ENCODE measurements at regions not wholly inside any gene's neighbourhood (a gene's known extent, or its start where the extent isn't known, plus 50 kb on each side); places are given as distances from the start of the nearest gene placed in this dataset.

GRCh38 chr11:134662629-134663360 is 250.8 kb upstream of the B3GAT1 start:
- no peak for DNase-seq (ENCODE audit: extremely low read depth, low read depth)
- TF ChIP-seq, protein P1, sequence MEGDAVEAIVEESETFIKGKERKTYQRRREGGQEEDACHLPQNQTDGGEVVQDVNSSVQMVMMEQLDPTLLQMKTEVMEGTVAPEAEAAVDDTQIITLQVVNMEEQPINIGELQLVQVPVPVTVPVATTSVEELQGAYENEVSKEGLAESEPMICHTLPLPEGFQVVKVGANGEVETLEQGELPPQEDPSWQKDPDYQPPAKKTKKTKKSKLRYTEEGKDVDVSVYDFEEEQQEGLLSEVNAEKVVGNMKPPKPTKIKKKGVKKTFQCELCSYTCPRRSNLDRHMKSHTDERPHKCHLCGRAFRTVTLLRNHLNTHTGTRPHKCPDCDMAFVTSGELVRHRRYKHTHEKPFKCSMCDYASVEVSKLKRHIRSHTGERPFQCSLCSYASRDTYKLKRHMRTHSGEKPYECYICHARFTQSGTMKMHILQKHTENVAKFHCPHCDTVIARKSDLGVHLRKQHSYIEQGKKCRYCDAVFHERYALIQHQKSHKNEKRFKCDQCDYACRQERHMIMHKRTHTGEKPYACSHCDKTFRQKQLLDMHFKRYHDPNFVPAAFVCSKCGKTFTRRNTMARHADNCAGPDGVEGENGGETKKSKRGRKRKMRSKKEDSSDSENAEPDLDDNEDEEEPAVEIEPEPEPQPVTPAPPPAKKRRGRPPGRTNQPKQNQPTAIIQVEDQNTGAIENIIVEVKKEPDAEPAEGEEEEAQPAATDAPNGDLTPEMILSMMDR (IDR thresholded peaks at IDR 0.05; ENCODE audit: low read depth, low read length, missing control alignments) = no peak
- no peak overlapping the region for H3K4me3 ChIP-seq (replicated peaks; ENCODE audit: low read depth, low read length)

DNA sequence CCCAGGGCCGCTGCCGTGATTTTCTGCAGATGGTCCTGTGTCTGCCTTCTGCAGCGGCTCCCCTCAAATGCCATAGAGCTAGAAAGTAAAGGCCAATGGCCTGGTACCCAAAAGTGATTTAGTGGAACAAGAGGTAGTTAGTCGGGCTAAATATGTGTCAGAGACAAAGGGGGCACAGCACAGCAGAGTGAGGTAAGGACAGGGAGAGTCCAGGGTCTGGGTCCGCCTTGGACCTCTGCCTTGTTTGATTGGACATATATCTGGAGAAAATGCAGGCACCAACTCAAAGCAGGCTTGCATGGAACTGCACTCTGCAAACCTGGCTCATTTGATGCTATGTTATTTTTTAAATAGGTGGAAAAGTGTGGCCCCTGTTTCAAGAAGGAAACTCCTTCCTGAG is 249.6 kb upstream of the B3GAT1 start:
- no peak overlapping the region for H3K4me3 ChIP-seq (replicated peaks; ENCODE audit: low read depth, low read length)
- no peak for DNase-seq (ENCODE audit: extremely low read depth, low read depth)
- TF ChIP-seq, protein P1 (IDR thresholded peaks at IDR 0.05; ENCODE audit: low read depth, low read length, missing control alignments) = no peak

GRCh38 chr11:134660416-134660815 is 248.4 kb upstream of the B3GAT1 start:
- DNase-seq (ENCODE audit: extremely low read depth, low read depth) = no peak
- TF ChIP-seq, protein P1 (IDR thresholded peaks at IDR 0.05; ENCODE audit: low read depth, low read length, missing control alignments) = no peak

GRCh38 chr11:134659882-134660281 is 247.8 kb upstream of the B3GAT1 start:
- TF ChIP-seq, protein P1 (IDR thresholded peaks at IDR 0.05; ENCODE audit: low read depth, low read length, missing control alignments) = no peak
- DNase-seq (ENCODE audit: extremely low read depth, low read depth) = no peak
- H3K4me3 ChIP-seq (replicated peaks; ENCODE audit: low read depth, low read length) = no peak overlapping the region

More at GRCh38 chr11:134660416-134660815, 248.4 kb upstream of the B3GAT1 start:
- no peak overlapping the region for H3K4me3 ChIP-seq (replicated peaks; ENCODE audit: low read depth, low read length)

DNA sequence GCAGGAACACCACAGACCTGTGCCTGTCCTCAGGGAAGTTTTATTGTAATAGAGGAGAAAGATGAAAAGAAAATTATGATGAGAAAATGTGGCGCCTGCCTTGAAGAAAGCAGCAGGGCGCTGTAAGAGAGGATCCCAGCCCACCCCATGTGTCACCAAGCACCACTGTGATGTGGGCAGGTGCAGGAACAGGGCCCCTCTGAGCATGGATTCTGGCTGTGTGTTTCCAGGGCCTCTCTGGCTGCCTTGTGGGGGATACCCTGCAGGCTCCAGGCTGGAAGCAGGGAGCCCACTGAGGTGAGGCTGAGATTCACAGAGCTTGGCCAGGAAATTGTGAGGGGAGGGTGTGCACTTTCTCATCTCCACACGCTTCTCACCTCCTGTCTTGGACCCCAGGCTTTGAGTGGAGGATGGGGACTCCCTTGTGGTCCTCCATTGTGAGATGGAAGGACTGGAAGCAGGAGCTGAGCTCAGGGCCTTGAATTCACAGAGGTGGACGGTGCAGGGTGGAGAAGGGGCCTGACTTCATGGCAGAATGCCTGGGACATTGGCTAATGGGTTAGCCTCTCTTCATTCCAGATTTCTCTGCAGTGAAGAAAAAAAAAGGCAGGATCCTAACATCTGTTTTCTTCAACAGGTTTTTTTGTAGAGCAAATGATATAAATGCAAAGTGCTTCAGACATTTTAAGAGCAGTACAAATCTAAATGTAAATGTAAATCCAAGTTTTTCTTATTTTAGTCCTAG is 246.6 kb upstream of the B3GAT1 start:
- no peak for DNase-seq (ENCODE audit: extremely low read depth, low read depth)
- H3K4me3 ChIP-seq (replicated peaks; ENCODE audit: low read depth, low read length) = no peak overlapping the region
- TF ChIP-seq, protein P1 (IDR thresholded peaks at IDR 0.05; ENCODE audit: low read depth, low read length, missing control alignments) = no peak

DNA sequence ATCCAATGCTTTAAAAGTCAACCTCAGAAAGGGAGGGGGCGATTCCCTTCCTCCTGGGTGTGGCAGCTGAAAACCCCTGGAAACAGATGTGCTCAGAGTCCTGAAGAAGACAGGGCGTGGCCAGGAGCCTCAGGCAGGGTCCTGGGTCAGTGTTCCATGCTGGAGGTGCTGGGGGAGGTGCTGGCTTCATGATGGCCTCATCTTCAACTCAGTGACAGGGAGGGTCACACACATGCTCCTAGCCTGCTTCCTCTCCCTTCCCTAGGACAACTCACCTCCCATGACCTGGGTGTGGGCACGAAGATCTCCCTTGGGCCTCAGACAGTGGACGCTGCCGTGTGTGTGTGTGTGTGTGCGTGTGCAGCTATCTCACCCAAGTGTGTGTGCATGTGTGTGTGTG is 245.6 kb upstream of the B3GAT1 start:
- DNase-seq (ENCODE audit: extremely low read depth, low read depth) = no peak
- H3K4me3 ChIP-seq (replicated peaks; ENCODE audit: low read depth, low read length) = no peak overlapping the region
- TF ChIP-seq, protein P1 (IDR thresholded peaks at IDR 0.05; ENCODE audit: low read depth, low read length, missing control alignments) = no peak

Measured in HFF-Myc (cell line).